ENCODE measurements at regions not wholly inside any gene's neighbourhood (a gene's known extent, or its start where the extent isn't known, plus 50 kb on each side); places are given as distances from the start of the nearest gene placed in this dataset.
"Not testable (repeated sequence)": the region's sequence is repeated elsewhere in the genome, so short reads cannot be mapped to it uniquely, and the experiment has no call there.

DNA sequence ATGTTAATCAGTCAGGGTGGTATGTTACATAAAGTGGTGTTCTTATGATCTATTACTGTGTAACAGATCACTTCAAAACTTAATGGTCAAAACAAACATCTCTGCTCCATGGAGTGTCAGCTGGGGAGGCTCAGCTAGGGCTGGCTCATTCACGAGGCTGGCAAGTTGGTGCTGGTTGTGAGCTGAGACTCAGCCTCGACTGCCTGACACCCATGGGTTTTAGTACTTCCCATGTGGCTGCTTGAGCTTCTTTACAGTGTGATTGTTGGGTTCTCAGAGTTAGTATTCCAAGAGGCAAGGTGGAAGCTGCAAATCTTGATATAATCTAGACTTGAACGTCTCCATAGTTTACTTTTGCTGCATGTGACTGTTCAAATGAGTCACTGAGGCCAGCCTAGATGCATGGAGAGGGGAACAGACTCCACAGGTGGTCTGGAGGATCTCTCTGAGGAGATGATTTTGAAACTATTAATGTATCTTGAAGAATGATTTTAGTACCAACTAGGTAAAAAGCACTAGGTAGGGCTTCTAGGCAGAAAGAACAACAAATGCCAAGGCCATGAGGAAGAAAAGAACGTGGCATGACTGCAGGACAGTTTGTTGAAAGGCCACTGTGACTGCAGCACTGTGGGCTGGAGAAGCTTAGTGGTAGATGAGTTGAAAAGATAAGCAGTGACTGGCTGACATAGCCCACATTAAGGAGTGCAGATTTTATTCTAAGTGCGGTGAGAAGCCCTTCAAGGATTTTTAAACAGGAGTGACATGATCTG is 281.1 kb upstream of the PROK2 start:
- Histone ChIP-seq H3K9me3 (ENCODE audit: insufficient read depth, low read length) (no peaks in the 10 kb centered on the region), H2AFZ (ENCODE audit: low read depth, low read length, severe bottlenecking) (no peak overlapping the region), H4K20me1 (ENCODE audit: low read depth, low read length) (no peaks in the 10 kb centered on the region), H3K4me2 (ENCODE audit: low read depth, low read length, poor library complexity, severe bottlenecking) (no peak overlapping the region), H3K36me3 (ENCODE audit: low read length) (no peaks in the 10 kb centered on the region), H3K79me2 (ENCODE audit: insufficient read depth, low read length) (no peaks in the 10 kb centered on the region), H3K9me2 (replicated peaks; ENCODE audit: insufficient read depth, low read length) (no peaks in the 10 kb centered on the region), H3K27me3 (ENCODE audit: low read length) (no peaks in the 10 kb centered on the region), H3K9ac (ENCODE audit: low read length) (no peak overlapping the region), H3K27ac (ENCODE audit: low read depth, low read length) (no peak overlapping the region), H3F3A (ENCODE audit: insufficient read depth) (no peaks in the 10 kb centered on the region), H3K4me3 (ENCODE audit: insufficient read depth, low read length, poor library complexity, severe bottlenecking) (no peak overlapping the region)
- TF ChIP-seq, protein P1, sequence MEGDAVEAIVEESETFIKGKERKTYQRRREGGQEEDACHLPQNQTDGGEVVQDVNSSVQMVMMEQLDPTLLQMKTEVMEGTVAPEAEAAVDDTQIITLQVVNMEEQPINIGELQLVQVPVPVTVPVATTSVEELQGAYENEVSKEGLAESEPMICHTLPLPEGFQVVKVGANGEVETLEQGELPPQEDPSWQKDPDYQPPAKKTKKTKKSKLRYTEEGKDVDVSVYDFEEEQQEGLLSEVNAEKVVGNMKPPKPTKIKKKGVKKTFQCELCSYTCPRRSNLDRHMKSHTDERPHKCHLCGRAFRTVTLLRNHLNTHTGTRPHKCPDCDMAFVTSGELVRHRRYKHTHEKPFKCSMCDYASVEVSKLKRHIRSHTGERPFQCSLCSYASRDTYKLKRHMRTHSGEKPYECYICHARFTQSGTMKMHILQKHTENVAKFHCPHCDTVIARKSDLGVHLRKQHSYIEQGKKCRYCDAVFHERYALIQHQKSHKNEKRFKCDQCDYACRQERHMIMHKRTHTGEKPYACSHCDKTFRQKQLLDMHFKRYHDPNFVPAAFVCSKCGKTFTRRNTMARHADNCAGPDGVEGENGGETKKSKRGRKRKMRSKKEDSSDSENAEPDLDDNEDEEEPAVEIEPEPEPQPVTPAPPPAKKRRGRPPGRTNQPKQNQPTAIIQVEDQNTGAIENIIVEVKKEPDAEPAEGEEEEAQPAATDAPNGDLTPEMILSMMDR (IDR thresholded peaks at IDR 0.05; ENCODE audit: insufficient read depth, low read length, poor library complexity, severe bottlenecking): no peak
- no peak for TF ChIP-seq EZH2phosphoT487 (conservative IDR thresholded peaks at IDR 0.05; ENCODE audit: low read length)

DNA sequence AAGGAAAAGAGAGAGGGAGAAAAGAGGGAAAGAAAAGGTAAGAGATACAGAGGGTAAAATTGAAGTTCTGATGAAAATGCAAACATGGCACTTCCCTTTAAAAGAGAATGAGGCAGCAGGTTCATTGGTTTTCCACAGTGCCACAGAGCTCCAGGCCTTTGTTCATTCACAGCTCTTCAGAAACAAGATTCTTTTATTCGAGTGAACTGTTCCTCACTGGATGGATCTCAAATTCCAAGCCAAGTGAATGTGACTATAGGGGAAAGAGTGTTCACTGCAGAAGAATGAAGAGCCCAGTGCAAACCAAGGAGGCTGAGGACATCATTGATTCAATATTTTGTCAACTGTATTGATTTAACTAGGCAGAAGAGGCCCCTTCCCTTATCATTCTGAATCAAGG is 280.3 kb upstream of the PROK2 start:
- Histone ChIP-seq H3K79me2 (ENCODE audit: insufficient read depth, low read length) (no peaks in the 10 kb centered on the region), H3K27me3 (ENCODE audit: low read length) (no peaks in the 10 kb centered on the region), H3K9ac (ENCODE audit: low read length) (no peak overlapping the region), H3K9me2 (replicated peaks; ENCODE audit: insufficient read depth, low read length) (no peaks in the 10 kb centered on the region), H3F3A (ENCODE audit: insufficient read depth) (no peaks in the 10 kb centered on the region), H3K36me3 (ENCODE audit: low read length) (no peaks in the 10 kb centered on the region), H3K4me2 (ENCODE audit: low read depth, low read length, poor library complexity, severe bottlenecking) (no peak overlapping the region), H4K20me1 (ENCODE audit: low read depth, low read length) (no peaks in the 10 kb centered on the region), H3K27ac (ENCODE audit: low read depth, low read length) (no peak overlapping the region), H3K4me3 (ENCODE audit: insufficient read depth, low read length, poor library complexity, severe bottlenecking) (no peak overlapping the region), H2AFZ (ENCODE audit: low read depth, low read length, severe bottlenecking) (no peak overlapping the region), H3K9me3 (ENCODE audit: insufficient read depth, low read length) (no peaks in the 10 kb centered on the region)
- TF ChIP-seq, protein P1 (IDR thresholded peaks at IDR 0.05; ENCODE audit: insufficient read depth, low read length, poor library complexity, severe bottlenecking): no peak
- TF ChIP-seq EZH2phosphoT487 (conservative IDR thresholded peaks at IDR 0.05; ENCODE audit: low read length): no peak

DNA sequence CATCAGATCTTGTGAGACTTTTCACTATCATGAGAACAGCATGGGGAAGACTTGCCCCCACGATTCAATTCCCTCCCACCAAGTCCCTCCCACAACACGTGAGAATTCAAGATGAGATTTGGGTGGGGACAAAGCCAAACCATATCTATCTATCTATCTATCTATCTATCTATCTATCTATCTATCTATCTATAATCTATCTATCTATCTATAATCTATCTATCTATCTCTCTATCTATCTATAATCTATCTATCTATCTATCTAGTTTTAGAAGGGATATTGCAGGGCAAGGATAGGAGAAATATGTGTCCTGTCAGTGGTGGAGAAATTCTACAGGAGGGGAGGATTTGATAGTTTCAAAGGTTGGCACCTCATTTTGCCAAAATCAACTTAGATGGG is 279.8 kb upstream of the PROK2 start:
- H4K20me1 ChIP-seq (ENCODE audit: low read depth, low read length); H3K79me2 ChIP-seq (ENCODE audit: insufficient read depth, low read length); H3K36me3 ChIP-seq (ENCODE audit: low read length); H3F3A ChIP-seq (ENCODE audit: insufficient read depth); H3K27ac ChIP-seq (ENCODE audit: low read depth, low read length); H3K9me2 ChIP-seq (replicated peaks; ENCODE audit: insufficient read depth, low read length); H3K9ac ChIP-seq (ENCODE audit: low read length); H3K9me3 ChIP-seq (ENCODE audit: insufficient read depth, low read length); H2AFZ ChIP-seq (ENCODE audit: low read depth, low read length, severe bottlenecking); H3K4me2 ChIP-seq (ENCODE audit: low read depth, low read length, poor library complexity, severe bottlenecking); H3K4me3 ChIP-seq (ENCODE audit: insufficient read depth, low read length, poor library complexity, severe bottlenecking); H3K27me3 ChIP-seq (ENCODE audit: low read length): not testable (repeated sequence)

DNA sequence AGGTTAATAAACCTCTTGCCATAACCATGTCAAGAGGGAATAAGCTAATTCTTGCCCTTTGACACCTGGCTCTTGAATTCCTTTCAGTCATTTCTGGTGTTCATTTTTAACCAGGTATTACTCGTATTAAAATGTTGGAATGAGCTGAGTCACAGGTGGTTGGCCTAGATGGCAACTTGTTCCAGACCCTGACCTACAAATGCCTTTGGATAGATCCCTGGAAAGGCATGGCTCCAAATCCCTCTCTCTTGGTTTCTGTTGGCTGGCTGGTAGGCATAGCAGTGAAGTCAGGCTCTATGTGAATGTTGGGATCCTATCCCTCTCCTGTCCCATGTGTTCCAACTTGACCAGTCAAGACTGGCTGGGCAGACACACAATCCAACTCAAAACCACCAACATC is 277.1 kb upstream of the PROK2 start:
- H3K9me3 ChIP-seq (ENCODE audit: insufficient read depth, low read length): no peaks in the 10 kb centered on the region
- no peaks in the 10 kb centered on the region for H3K79me2 ChIP-seq (ENCODE audit: insufficient read depth, low read length)
- H3K27me3 ChIP-seq (ENCODE audit: low read length): no peaks in the 10 kb centered on the region
- H3K9me2 ChIP-seq (replicated peaks; ENCODE audit: insufficient read depth, low read length): no peaks in the 10 kb centered on the region
- H3K4me2 ChIP-seq (ENCODE audit: low read depth, low read length, poor library complexity, severe bottlenecking): no peak overlapping the region
- H4K20me1 ChIP-seq (ENCODE audit: low read depth, low read length): no peaks in the 10 kb centered on the region
- no peaks in the 10 kb centered on the region for H3F3A ChIP-seq (ENCODE audit: insufficient read depth)
- H3K4me3 ChIP-seq (ENCODE audit: insufficient read depth, low read length, poor library complexity, severe bottlenecking): no peak overlapping the region
- no peak overlapping the region for H2AFZ ChIP-seq (ENCODE audit: low read depth, low read length, severe bottlenecking)
- TF ChIP-seq, protein P1 (IDR thresholded peaks at IDR 0.05; ENCODE audit: insufficient read depth, low read length, poor library complexity, severe bottlenecking): no peak
- TF ChIP-seq EZH2phosphoT487 (conservative IDR thresholded peaks at IDR 0.05; ENCODE audit: low read length): no peak
- no peak overlapping the region for H3K27ac ChIP-seq (ENCODE audit: low read depth, low read length)
- H3K9ac ChIP-seq (ENCODE audit: low read length): no peak overlapping the region
- H3K36me3 ChIP-seq (ENCODE audit: low read length): no peaks in the 10 kb centered on the region

Measured in SU-DHL-6 (cell line).